Adipocyte (in vitro differentiated cells): ENCODE measurements at regions not wholly inside any gene's neighbourhood (a gene's known extent, or its start where the extent isn't known, plus 50 kb on each side); places are given as distances from the start of the nearest gene placed in this dataset.
A peak's percentile ranks its signal among the peaks of the same experiment; 100 is the strongest.

ENCODE experiments used
- DNase-seq: peaks from one replicate; pipeline ENCODE4 v3.0.0-alpha.2; 2015; ENCODE audit warnings: low read depth
- H3K27me3 ChIP-seq: replicated peaks from 2 replicates; pipeline ENCODE4 v1.7.0; 2013; ENCODE audit warnings: mild to moderate bottlenecking, low read length, moderate library complexity; ENCODE audit not compliant: control insufficient read depth, insufficient read depth
- H3K36me3 ChIP-seq: 2 replicates; pipeline ENCODE4 v1.7.0; 2013; ENCODE audit warnings: low read length, mild to moderate bottlenecking, moderate library complexity; ENCODE audit not compliant: control insufficient read depth, insufficient read depth, severe bottlenecking
- H3K4me1 ChIP-seq: 2 replicates; pipeline ENCODE4 v1.7.0; 2013; ENCODE audit warnings: mild to moderate bottlenecking, low read length, moderate library complexity; ENCODE audit not compliant: control insufficient read depth, insufficient read depth
- H3K4me3 ChIP-seq: 2 replicates; pipeline ENCODE4 v1.7.0; 2013; ENCODE audit warnings: mild to moderate bottlenecking, low read length, moderate library complexity
- H3K9ac ChIP-seq: 2 replicates; pipeline ENCODE4 v1.7.0; 2013; ENCODE audit warnings: mild to moderate bottlenecking, low read length, moderate library complexity
- H3K9me3 ChIP-seq: 2 replicates; pipeline ENCODE4 v1.7.0; 2013; ENCODE audit warnings: mild to moderate bottlenecking, low read length, moderate library complexity; ENCODE audit not compliant: control insufficient read depth

- no peak overlapping the region for H3K9ac ChIP-seq
- DNase-seq: no peak
- H3K36me3 ChIP-seq: no peaks in the 10 kb centered on the region
- no peaks in the 10 kb centered on the region for H3K9me3 ChIP-seq
- peaks cover 4% of the 10 kb centered on the region for H3K27me3 ChIP-seq
- no peaks in the 10 kb centered on the region for H3K4me1 ChIP-seq
- no peak overlapping the region for H3K4me3 ChIP-seq
These were observed 64.8 kb upstream of the CLSTN2 start for GRCh38 chr3:139870000-139870675.

GRCh38 chr3:139868773-139869172 lies 66.2 kb upstream of the CLSTN2 start:
- no peak for DNase-seq
- no peak overlapping the region for H3K9ac ChIP-seq
- H3K4me3 ChIP-seq: no peak overlapping the region
- no peaks in the 10 kb centered on the region for H3K4me1 ChIP-seq
- H3K27me3 ChIP-seq: peaks cover 4% of the 10 kb centered on the region
- no peaks in the 10 kb centered on the region for H3K36me3 ChIP-seq
- H3K9me3 ChIP-seq: peaks cover 5% of the 10 kb centered on the region

GRCh38 chr3:139848660-139849059 lies 86.3 kb upstream of the CLSTN2 start:
- Histone ChIP-seq H3K9me3 (peaks cover 2% of the 10 kb centered on the region), H3K4me3 (no peak overlapping the region), H3K9ac (no peak overlapping the region), H3K27me3 (peaks cover 4% of the 10 kb centered on the region), H3K4me1 (no peaks in the 10 kb centered on the region), H3K36me3 (no peaks in the 10 kb centered on the region)
- DNase-seq: no peak

DNA sequence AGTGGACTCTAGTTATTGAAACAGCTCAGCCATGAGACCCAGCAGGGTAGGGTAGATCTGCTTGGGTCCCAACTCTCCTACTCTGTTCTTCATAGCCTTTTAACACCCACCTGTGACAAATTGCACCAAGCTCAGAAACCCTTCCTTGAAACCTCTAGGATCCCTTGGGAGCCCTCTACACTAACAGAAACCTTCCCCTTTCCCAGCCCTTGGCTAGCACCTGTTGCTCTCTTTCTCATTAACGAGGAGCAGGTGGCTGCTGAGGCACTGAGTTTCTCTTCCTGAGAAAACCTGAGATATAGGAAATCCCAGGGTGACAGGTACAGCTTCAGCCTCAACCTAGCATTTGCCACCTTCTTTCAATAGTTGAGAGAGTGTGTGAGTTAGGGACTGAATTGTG lies 88.3 kb upstream of the CLSTN2 start:
- DNase-seq: no peak
- H3K4me1 ChIP-seq: no peaks in the 10 kb centered on the region
- H3K9ac ChIP-seq: no peak overlapping the region
- no peaks in the 10 kb centered on the region for H3K36me3 ChIP-seq
- H3K4me3 ChIP-seq: no peak overlapping the region
- H3K9me3 ChIP-seq: peaks cover 2% of the 10 kb centered on the region
- H3K27me3 ChIP-seq: peaks cover 4% of the 10 kb centered on the region

GRCh38 chr3:139839659-139840058 lies 95.3 kb upstream of the CLSTN2 start:
- Histone ChIP-seq H3K4me1 (no peaks in the 10 kb centered on the region), H3K9ac (no peak overlapping the region), H3K4me3 (no peak overlapping the region), H3K36me3 (no peaks in the 10 kb centered on the region), H3K27me3 (peaks cover 17% of the 10 kb centered on the region), H3K9me3 (no peaks in the 10 kb centered on the region)
- DNase-seq: no peak

DNA sequence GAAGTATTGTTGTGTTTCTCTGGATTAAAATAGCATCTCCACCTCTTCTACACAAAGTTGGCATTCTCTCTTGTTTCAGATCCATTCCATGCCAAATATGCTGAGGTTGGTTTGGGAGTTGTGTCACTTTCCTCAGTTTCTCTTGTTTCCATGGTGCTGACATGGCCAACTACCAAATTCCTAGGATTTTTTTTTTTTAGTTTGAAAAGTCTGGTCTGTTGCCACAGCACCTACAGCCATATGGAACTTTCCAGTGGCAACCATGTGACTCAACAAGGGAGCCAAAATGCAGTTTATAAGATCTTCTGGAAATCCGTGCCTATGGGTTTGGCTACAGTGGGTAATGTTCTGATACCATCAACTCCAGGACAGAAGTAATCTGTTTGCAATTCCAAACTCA lies 96.0 kb upstream of the CLSTN2 start:
- no peaks in the 10 kb centered on the region for H3K36me3 ChIP-seq
- DNase-seq: no peak
- peaks cover 17% of the 10 kb centered on the region for H3K27me3 ChIP-seq
- no peak overlapping the region for H3K4me3 ChIP-seq
- H3K9ac ChIP-seq: no peak overlapping the region
- no peaks in the 10 kb centered on the region for H3K4me1 ChIP-seq
- H3K9me3 ChIP-seq: no peaks in the 10 kb centered on the region

- Histone ChIP-seq H3K9ac (no peak overlapping the region), H3K9me3 (no peaks in the 10 kb centered on the region), H3K4me3 (no peak overlapping the region), H3K27me3 (peaks cover 19% of the 10 kb centered on the region), H3K4me1 (no peaks in the 10 kb centered on the region), H3K36me3 (no peaks in the 10 kb centered on the region)
- DNase-seq: no peak
These were observed 96.6 kb upstream of the CLSTN2 start for GRCh38 chr3:139838269-139838957.

DNA sequence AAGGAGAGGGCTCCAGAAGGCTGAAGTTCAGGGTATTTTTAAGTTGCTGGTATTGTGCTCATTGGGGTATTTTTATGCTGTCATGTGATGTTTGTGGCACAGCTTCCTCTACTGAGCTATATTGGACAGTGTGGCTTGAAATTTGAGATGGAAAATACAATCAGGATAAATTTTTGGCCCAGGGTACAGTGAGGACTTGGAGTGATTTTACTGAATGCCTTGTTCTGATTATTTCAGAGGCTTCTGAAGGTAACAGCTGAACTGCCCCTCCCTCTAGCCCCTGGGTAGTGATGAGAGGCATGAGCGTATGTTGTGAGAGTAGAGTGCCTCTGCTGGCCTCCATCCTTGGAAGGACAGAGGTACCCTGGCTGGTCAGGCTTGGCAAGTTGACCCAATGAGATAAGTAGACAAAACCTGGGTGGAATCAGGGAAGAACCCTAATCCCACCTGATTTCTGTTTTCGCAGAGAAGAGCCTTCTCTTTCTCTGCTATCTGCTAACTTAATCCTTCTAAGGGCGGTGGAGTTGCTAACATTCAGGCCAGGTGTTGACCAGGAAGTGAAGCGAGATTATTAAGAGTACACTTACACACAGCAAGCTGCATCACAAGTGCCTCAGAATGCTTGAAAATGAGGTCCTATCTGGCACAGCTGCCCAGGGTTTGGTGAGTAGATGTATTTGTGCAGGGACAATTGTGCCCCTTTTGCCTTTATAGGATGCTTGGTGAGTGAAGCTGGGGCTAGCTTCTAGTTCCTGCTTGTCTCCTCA lies 98.1 kb upstream of the CLSTN2 start:
- no peak for DNase-seq
- H3K27me3 ChIP-seq: peaks cover 31% of the 10 kb centered on the region
- no peaks in the 10 kb centered on the region for H3K4me1 ChIP-seq
- H3K36me3 ChIP-seq: no peaks in the 10 kb centered on the region
- H3K4me3 ChIP-seq: no peak overlapping the region
- no peaks in the 10 kb centered on the region for H3K9me3 ChIP-seq
- H3K9ac ChIP-seq: no peak overlapping the region

- Histone ChIP-seq H3K36me3 (no peaks in the 10 kb centered on the region), H3K4me3 (no peak overlapping the region), H3K9me3 (no peaks in the 10 kb centered on the region), H3K4me1 (no peaks in the 10 kb centered on the region), H3K27me3 (peaks cover 36% of the 10 kb centered on the region), H3K9ac (no peak overlapping the region)
- DNase-seq: no peak
These were observed 98.9 kb upstream of the CLSTN2 start for GRCh38 chr3:139835830-139836683.

DNA sequence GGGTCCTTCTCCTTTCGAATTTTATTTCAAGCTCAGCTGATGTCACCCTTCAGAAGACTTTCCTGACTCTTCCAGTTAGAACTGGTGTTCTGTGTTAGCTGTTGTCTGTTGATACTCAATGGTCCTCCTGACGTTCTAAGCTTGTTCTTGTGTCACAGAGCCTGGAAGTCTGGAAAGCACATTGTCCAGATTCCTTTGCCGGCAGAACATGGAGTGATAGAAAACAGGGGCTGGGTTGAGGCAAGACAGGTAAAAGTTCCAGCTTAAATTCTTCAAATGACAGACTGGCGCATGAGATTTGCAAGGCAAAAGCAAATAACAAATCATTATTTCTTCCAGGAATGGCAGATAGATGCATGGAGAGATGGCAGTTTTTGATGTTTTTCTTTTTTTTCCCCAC lies 102.0 kb upstream of the CLSTN2 start:
- no peaks in the 10 kb centered on the region for H3K36me3 ChIP-seq
- no peak overlapping the region for H3K4me3 ChIP-seq
- DNase-seq: no peak

GRCh38 chr3:139830817-139831216 lies 104.2 kb upstream of the CLSTN2 start:
- no peaks in the 10 kb centered on the region for H3K9me3 ChIP-seq
- DNase-seq: peak; percentile 2
- H3K27me3 ChIP-seq: peaks cover 36% of the 10 kb centered on the region
- H3K36me3 ChIP-seq: no peaks in the 10 kb centered on the region
- peaks cover 8% of the 10 kb centered on the region for H3K4me1 ChIP-seq
- H3K9ac ChIP-seq: no peak overlapping the region
- no peak overlapping the region for H3K4me3 ChIP-seq

More for the DNA sequence above, 102.0 kb upstream of the CLSTN2 start:
- H3K4me1 ChIP-seq: peaks cover 6% of the 10 kb centered on the region
- H3K9me3 ChIP-seq: no peaks in the 10 kb centered on the region
- peaks cover 42% of the 10 kb centered on the region for H3K27me3 ChIP-seq
- no peak overlapping the region for H3K9ac ChIP-seq
